CD4-positive, alpha-beta T cell treated with Interferon alpha-2 for 1 hour (primary cell): ENCODE measurements at regions not wholly inside any gene's neighbourhood (a gene's known extent, or its start where the extent isn't known, plus 50 kb on each side); places are given as distances from the start of the nearest gene placed in this dataset.
A peak's percentile ranks its signal among the peaks of the same experiment; 100 is the strongest.

Experiments
- DNase-seq, 2 donors: peaks; one replicate each; pipeline ENCODE4 v3.0.0-alpha.2; 2020 to 2022

DNA sequence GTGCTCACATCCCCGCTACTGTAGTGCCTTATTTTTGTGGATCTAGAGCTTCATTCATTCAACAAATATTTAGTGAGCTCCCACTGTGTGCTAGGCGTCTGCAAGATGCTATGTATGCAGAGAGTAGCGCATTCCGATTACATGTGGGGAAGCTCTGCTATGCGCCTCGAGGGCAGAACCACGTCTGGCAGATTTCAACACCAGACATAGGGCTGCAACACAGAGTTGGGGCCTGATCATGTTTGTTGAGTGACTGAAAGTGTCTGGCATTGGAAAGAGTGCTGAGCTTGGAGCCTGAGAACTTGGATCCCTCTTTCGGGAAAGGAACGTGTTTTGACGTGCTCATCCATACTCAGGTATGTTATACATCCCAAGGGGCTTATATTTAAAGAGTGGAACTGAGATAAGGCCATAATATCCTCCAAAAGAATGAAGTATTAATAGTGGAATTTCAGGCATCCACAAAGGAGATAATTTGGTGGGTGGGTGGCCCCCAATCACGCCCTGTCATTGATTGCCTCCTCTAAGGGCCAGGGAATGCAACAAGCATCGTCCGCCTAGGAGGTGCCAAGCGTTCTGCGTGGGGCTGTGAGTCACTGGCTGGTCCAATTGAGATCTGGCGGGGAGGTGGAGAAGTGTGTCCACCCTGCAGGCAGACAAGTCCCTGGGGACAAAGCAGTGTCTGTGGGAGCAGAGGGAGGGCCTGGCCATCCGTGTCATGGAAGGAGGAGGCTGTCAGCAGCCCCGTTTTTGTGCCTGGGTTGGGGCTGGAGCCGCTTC lies 62.8 kb upstream of the ZBTB40 start:
- DNase-seq = no peak

DNA sequence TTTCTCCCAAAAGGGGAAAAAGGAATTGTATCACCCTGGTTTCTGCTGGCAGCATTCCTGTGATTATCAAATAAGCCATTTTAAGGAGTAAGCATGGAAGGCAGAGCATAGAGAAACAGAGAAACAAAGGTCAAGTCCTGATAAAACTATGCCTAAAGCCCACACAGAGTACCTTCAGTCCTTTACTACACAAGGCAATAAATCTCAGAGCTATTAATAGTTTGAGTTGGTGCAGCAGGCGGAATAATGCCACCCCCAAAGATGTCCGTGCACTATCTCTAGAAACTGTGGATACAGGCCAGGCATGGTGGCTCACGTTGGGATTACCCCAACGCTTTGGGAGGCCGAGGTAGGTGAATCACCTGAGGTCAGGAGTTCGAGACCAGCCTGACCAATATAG lies 58.1 kb upstream of the ZBTB40 start:
- no peak for DNase-seq

DNA sequence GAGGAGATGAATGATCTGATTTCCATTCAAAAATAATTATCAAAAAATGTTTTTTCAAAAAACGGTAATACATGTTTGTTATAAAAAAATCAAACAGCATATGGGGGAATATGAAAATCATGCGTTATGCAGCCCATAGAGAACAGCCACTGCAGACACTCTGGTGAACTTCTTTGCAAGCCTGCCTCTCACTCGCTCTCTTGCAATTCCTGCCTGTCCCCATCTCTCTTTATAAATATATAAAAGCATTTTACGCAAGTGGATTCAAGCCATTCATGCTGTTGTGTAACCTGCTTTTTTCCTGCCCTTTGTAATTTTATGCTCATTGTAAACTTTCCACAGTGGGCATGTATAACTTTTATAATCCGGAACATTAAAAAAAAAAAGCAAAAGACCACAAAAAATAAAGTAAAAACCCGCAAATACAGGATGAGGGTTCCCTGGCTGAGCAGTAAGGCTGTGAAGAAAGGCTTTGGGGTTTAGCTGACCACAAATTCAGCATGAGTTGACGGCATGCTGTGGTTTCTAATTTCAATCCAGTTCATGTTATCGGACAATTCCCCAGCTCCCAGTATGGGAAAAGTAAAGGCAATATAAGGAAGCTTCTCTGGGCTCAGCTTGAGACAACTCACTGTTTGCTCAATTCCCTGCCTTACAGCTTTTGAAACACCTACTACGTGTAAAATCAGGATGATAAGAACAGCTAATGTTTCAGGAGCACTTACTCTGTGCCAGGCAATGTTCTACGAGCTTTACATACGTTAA lies 52.8 kb upstream of the ZBTB40 start:
- peak in 1 of 2 donors; percentile 14 for DNase-seq

DNA sequence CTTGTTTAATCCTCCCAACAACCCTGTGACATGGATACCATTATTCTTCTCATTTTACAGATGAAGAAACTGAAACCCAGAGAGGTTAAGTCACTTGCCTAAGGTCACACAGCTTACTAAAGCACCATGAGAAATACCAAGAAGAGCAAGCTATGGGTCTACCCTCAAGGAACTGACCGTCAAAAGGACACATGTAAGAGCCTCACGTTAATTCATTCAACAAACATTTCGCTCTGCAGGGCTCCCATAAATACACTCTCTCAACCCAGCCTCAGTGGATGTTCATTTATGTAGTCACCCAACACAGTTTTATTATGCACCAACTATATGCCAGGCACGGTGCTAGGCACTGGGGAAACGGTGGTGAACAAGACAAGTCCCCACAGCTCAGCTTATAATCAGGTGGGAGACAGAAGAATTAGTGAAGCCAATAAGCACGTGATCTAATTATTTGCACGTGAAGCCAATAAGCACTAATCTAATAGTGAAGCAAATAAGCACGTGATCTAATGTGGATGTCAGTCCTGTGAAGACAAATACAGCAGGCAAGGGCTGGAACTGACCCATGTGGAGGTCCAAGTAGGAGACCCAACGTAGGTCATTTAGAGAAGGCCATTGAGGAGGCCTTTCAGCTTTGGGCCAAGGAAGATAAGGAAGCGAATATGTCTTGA lies 52.1 kb upstream of the ZBTB40 start:
- DNase-seq = no peak
